ENCODE measurements at regions not wholly inside any gene's neighbourhood (a gene's known extent, or its start where the extent isn't known, plus 50 kb on each side); places are given as distances from the start of the nearest gene placed in this dataset.

DNA sequence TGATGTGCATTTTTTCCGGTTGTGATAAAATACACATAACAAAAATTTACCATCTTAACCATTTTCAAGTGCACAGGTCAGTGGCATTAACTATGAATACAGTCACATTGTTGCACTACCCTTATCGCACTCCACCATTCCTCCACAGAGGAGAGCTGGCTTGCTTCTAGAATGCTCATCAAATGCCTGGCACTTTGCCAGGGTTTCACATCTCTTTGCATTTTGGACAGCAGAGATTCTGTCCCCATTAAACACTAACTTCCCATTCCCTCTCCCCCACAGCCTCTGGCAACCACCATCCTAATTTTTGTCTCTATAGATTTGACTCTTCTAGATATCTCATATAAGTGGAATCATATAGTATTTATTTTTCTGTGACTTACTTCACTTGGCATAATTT, 165.0 kb downstream of the ASB1 start:
- H3K4me3 ChIP-seq (ENCODE audit: low read depth, low read length), result no peak overlapping the region
- TF ChIP-seq, protein P1, sequence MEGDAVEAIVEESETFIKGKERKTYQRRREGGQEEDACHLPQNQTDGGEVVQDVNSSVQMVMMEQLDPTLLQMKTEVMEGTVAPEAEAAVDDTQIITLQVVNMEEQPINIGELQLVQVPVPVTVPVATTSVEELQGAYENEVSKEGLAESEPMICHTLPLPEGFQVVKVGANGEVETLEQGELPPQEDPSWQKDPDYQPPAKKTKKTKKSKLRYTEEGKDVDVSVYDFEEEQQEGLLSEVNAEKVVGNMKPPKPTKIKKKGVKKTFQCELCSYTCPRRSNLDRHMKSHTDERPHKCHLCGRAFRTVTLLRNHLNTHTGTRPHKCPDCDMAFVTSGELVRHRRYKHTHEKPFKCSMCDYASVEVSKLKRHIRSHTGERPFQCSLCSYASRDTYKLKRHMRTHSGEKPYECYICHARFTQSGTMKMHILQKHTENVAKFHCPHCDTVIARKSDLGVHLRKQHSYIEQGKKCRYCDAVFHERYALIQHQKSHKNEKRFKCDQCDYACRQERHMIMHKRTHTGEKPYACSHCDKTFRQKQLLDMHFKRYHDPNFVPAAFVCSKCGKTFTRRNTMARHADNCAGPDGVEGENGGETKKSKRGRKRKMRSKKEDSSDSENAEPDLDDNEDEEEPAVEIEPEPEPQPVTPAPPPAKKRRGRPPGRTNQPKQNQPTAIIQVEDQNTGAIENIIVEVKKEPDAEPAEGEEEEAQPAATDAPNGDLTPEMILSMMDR (IDR thresholded peaks at IDR 0.05; ENCODE audit: borderline replicate concordance, insufficient read depth, low read depth, low read length), result no peak

DNA sequence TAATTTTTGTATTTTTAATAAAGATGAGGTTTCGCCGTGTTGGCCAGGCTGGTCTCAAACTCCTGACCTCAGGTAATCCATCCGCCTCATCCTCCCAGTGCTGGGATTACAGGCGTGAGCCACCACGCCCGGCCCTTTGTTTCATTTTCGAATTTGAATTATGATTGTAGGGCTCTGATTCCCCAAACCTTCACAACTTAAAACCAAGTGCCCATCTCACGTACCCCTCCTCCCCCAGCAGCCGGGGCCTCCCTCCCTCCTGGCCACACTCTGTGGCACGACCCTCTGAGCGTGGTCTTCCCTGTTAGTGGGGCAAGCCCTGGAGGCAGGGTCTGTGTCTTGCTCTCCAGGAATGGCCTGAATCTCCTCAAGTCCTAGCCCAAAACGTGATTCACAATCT, 166.5 kb downstream of the ASB1 start:
- TF ChIP-seq, protein P1 (IDR thresholded peaks at IDR 0.05; ENCODE audit: borderline replicate concordance, insufficient read depth, low read depth, low read length), result no peak
- H3K4me3 ChIP-seq (ENCODE audit: low read depth, low read length), result no peak overlapping the region

DNA sequence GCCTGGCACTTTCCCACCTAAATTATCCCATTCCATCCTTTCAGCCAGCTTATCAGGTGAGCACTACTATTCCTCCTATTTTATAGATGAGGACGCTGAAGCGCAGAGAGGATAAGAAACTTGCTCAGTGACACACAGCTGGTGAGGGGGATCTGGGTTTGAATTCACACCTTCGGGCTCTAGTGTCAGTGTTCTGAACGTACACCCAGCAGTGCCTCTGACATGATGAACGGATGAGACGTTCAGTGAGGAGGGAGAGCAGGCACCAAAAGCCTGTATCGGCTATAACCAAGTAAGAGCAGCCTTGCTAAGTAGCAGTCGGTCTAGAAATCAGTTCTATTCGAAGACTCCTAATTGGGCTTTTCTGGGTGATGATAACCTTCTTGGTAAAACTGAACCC, 167.0 kb downstream of the ASB1 start:
- TF ChIP-seq, protein P1 (IDR thresholded peaks at IDR 0.05; ENCODE audit: borderline replicate concordance, insufficient read depth, low read depth, low read length), result no peak
- no peak overlapping the region for H3K4me3 ChIP-seq (ENCODE audit: low read depth, low read length)

DNA sequence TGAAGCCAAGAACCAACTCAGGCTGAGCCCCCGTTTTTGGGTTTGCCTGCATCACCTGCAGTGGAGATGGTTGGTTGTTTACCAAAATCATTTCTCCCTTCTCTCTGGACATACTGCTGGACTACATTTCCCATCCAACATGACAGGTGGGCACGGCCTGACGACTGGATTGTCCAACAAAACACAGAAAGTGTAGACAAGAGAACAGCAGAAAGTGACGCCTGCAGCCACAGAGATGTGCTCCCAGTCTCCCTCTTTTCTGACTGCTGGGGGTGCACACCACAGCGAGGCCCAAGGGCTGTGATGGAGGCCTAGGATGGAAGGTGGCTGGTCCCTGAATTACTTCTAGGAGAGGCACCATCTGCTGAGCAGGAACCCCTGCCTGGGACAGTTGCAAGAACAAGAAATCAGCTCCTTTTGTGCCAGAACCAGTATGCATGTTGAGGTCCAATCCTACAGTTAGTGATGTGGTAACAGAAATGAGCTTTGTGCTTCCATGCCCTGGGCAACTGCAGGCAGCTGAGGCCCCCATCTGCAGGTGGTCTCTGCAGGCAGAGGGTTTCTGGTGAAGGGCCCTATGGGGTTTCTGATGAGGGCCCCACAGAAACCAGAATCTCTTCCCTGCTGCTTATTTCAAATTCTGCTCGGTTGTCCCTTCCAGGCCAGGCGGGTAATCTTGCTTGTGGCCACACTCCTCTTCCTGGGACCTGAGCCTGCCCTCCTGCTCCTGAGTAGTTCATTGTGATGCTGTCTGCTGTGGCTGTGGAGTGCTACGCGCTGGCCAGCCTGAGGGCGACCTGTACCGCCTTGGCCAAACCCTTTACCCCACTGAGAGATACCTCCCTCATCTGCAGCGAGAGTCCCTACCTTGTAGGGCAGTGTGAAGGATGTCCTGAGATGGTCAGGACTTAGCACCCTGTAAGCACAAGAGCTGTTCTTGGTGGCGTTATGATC, 168.3 kb downstream of the ASB1 start:
- no peak overlapping the region for H3K4me3 ChIP-seq (ENCODE audit: low read depth, low read length)
- TF ChIP-seq, protein P1 (IDR thresholded peaks at IDR 0.05; ENCODE audit: borderline replicate concordance, insufficient read depth, low read depth, low read length), result no peak

DNA sequence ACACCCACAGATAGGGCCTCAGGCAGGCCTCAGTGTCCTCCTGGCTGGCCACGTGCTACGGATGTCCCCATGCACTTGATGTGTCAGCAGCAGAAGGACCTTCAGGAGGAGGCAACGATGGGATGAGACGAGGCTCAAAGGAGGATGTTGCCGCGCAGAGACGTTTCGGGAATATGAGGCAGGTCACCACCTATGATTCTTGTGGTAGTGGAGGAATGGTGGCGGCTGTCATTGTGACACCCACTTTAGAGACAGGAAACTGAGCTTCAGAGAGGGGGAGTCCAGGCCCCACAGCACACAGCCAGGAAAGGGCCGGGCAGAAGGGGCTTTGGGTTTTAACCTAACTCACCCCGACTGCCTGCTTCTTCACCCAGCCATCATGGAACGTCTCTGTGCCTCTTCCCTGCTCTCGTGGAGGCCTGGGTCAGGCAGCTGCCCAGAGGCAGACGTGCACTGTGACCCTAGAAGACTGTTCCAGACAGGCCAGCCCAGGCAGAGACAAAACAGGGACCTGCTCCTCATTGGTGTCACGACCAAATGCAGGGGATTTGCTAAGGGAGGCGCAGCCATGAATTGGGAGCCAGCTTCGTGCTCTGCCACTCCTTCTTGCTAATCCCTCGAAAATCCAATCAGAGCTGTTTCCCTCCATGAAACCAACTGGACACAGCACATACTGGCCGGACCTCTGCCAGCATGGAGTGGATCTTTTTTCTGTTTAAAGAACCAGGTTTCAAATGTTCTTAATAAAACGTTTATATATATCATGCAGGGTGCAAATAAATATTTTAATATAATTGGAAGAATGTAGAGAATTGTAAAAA, 169.2 kb downstream of the ASB1 start:
- no peak overlapping the region for H3K4me3 ChIP-seq (ENCODE audit: low read depth, low read length)
- TF ChIP-seq, protein P1 (IDR thresholded peaks at IDR 0.05; ENCODE audit: borderline replicate concordance, insufficient read depth, low read depth, low read length), result no peak

DNA sequence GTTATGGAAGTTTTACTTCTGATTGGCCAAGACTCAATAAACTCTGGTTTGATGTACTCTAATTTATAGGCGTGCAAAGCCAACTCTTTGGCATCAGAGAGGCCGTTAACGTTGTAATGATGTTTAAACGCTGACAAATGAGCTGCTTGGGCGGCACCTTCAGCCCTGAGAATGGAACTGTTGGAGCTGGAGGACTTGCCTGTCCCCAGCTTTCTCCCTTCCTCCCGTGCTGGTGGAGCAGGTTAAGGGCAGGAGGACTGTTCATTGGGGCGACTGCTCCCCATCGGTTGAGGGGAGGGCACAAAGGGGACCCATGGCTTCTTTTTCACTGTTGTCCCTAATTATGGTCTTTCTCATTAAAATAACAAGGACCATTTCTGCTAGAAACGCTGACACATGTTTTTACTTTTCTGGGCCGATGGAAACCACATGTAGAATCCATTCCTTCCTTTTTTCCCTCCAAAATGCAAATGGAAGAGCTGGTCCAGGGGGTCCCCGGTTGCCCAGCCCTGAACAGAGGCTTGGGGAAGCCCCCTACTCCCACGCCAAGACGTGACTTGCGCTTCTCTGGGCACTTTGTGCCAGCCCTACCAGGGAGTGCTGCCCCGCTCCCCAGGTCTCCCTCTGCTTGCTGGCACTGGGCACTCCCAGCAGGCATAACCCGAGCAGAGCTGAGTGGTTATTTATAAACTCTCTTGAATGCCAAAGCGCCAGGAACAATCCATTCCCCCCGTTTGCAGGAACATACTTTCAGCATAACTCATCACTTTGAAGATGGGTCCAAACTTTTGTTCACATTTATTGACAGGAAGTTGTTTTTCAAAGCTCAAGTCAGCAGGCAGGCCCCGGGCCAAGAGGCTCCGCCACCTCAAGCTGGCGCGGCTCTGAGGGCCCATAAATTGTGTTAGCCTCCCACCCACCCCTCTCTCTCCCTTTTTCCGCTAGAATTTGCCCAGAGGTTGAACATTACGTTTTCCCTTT, 170.1 kb downstream of the ASB1 start:
- no peak overlapping the region for H3K4me3 ChIP-seq (ENCODE audit: low read depth, low read length)
- TF ChIP-seq, protein P1 (IDR thresholded peaks at IDR 0.05; ENCODE audit: borderline replicate concordance, insufficient read depth, low read depth, low read length), result no peak

All from GM12875 (cell line).